Stimulated activated CD4-positive, alpha-beta T cell treated with anti-CD3 and anti-CD28 coated beads, Interleukin-15, amount 100 ng/mL, for 48 hours (primary cell): ENCODE measurements at regions not wholly inside any gene's neighbourhood (a gene's known extent, or its start where the extent isn't known, plus 50 kb on each side); places are given as distances from the start of the nearest gene placed in this dataset.

ENCODE experiments used
- DNase-seq, 2 donors: peaks; one replicate each; pipeline ENCODE4 v3.0.0-alpha.2; 2020; ENCODE audit warnings: low read depth in 2 of 2

- DNase-seq = no peak
Observed at GRCh38 chr13:109521719-109522118, 264.7 kb downstream of the IRS2 start.

DNA sequence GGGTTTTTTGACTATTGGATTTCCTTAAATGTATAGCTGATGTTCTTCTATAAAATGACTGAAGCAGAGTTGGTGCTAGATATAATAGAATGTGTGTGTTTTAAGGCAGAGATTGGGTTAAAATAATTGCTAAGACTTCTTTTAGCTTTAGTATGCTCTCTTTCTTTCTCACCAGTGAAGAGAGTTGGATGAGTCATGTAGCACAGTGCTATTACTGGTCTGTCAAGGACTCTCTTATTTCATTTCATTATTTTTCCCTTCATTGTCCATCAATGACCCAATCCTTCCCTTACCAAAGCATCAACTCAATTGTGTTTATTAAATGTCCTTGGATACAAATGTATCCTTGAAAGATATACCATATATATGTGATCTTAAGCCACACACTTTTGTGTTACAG, 268.9 kb downstream of the IRS2 start:
- no peak for DNase-seq

- no peak for DNase-seq
Observed at GRCh38 chr13:109516186-109516585, 270.2 kb downstream of the IRS2 start.

DNA sequence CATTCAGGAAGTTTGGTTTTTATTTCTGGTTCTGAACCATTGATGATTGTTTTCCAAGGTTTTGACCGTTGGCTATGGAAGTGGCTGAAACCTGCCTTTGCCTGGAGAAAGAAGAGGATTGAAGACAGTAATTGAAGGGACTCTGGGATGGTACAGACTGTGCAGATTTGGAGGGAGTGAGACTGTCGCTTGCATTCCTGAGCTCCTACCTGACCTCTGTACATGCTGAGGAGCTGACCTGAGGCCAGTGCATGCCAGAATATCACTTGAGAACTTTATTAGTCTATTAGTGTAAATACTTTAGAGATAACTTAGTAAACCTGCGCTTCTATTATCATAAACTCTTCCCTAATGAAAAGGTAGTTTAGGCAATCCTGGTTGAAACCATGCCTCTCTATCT, 276.4 kb downstream of the IRS2 start:
- no peak for DNase-seq

GRCh38 chr13:109509154-109509900, 277.1 kb downstream of the IRS2 start:
- no peak for DNase-seq

DNA sequence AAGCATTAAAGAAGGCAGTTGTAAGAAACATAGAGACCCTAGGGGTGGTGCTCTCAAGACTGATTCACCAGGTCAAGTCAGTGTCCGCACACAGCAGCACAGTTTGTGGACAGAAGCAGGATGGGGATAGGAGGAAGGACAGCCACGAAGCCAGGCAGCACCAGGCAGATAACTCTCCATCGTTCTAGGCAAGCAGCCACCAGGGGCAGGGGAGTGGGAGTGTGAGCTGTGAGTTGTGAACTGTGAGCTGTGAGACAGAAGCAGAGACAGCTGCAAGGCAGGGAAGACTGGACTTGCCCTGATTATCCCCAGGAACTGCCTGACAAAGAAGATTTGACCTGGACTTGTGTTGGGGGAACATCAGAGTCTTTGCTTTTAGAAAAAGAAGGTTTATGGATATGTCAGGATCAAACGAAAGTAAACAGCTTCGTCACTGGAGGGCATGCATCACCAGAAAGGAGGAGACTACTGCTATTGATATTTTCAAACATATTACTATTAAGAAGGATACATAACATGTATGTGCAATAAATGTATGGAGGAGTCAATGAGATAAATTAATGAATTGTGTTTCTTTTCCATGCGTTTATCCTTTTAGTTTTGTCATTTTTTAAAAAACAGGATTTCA, 286.1 kb downstream of the IRS2 start:
- DNase-seq = no peak

DNA sequence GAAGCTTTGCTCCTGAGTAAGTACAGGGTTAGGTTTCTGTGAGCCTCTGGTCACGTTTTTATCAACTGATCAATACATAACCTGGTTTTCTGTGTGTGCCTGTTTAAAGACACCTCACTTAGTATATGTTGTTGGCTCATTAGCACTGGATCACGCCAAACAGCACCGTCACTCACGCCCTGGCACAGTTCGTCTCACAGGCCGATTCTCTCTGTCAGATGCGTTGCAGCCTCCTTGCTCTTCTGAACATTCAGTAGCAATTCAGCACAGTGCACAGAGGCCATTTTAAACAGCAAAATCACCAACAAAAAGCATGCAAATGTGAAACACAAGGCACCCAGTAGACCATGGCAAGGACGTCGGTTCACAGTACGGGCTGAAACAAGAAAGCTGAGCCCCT, 288.5 kb downstream of the IRS2 start:
- no peak for DNase-seq

GRCh38 chr13:109496216-109496615, 290.2 kb downstream of the IRS2 start:
- DNase-seq = no peak

- DNase-seq = no peak
Observed at GRCh38 chr13:109494925-109495369, 291.4 kb downstream of the IRS2 start.

DNA sequence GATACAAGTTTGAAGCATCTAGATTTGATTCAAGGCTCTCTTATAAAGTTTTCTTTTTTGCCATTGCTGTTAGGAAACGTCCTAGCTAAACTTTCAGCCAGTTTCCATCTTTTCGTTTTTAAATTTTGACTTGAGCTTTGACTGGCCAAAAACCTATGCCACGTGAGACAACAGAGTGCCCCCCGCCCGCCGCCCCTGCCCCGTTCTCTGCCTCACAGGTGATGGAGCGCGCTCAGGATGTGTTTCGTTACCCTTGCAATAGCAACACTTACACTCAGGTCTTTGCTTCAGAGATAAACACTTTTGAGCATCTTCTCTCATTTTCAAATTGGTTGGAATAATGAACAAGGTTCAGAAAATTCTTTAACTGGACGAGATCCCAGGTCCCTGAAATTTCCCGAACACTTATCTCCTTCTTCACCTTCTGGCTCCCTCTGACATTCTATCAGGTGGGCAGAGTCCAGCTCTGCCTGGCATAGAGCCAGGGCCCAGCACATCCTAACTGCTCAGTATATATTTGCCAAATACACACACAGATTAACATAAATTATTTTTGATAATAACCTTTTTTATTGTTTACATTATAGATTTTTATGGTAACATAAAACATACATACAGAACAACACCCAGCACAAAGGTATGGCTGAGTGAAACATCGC, 301.1 kb downstream of the IRS2 start:
- DNase-seq = no peak

GRCh38 chr13:109483284-109483683, 303.1 kb downstream of the IRS2 start:
- DNase-seq = no peak

DNA sequence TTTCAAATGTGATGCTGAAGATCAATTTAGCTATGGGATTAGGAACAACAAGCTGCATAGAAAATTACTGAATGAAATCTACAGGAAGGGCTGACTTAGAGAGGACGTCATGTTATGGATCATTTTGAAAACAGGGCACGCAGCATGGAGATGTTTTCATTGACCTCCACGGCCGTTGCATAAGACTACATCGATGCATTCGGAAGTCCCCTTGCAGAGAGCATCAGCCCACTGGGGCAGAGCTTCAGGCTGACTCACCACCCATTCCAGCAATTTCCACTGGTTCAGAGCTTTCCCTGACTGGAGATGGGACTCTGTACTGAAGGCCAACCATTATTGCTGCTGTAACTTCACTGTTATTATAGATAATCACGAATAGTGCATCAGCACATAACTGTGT, 305.3 kb downstream of the IRS2 start:
- no peak for DNase-seq

- DNase-seq = no peak
Observed at GRCh38 chr13:109480011-109480955, 306.1 kb downstream of the IRS2 start.

DNA sequence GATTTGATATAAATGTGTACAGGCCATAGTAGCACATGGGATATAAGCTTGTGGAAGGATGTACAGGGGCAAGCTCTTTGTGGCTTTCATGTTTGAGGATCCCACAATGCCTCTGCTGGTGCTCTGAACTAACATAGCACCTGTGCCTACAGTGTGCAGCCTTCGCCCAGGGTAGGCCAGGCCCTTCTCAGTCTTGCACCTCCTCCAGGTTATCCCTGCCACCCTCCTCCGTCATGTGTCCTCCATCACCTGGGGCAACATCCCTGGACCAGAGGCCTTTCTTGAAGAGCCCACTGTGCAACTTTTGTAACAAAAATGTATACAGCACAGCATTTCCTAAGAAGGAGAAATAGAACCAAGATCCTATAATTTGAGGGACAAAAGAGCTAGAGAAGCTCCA, 306.8 kb downstream of the IRS2 start:
- no peak for DNase-seq

- no peak for DNase-seq
Observed at GRCh38 chr13:109476001-109476400, 310.4 kb downstream of the IRS2 start.

DNA sequence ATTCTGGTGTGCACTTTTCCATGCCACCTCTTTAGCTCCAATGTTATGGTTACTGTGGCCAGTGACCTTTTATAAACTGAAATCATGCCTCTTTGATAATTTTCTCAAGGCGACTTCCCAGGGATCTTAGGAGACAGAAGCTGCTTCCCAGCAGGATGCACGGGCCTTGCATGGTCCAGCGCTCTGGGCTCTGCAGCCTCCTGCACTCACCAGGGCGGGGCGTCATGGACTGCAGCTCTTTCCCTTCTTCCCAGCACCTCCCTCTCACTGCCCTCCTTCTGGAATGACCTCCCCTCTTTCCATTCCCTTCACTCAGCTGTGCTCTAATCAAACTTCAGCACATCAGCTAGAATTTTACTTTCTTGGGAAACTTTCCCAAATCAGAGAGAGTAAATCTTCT, 318.3 kb downstream of the IRS2 start:
- DNase-seq = no peak

GRCh38 chr13:109465148-109465547, 321.2 kb downstream of the IRS2 start:
- no peak for DNase-seq

DNA sequence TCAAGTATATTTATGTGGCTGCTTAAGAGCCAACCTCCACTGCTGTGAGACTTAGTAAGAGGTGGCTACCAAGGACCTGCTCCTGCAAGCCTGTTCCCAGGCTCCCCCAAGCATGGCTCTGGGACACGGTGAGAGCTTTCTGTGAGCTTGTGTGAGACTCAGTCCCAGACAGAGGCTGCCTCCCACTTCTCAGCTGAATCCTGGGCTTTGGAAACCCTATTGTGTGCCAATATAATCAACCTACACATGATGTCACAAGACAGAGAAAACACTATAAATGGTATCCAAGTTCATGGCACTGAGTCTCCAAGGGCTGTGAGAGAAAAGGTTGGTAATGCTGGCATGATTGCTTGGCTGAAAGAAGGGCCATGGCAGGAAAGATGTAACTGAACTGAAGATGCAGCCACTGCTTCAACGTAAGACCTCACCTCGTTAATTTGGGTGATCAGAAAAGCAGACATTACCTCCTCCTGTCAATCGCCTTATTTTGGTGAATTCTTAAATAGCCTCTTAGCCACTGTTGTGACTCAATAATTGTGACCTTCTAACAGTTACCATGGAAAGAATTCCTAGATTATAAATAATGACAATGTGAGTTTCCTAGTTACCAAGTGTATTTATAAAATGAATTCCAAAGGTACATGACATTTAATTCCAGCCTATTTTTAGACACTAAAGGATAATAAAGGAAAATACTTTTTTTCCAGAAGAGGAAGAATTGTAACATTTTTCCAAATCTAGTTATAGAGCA, 332.0 kb downstream of the IRS2 start:
- DNase-seq = no peak

GRCh38 chr13:109451726-109452125, 334.7 kb downstream of the IRS2 start:
- DNase-seq = no peak

DNA sequence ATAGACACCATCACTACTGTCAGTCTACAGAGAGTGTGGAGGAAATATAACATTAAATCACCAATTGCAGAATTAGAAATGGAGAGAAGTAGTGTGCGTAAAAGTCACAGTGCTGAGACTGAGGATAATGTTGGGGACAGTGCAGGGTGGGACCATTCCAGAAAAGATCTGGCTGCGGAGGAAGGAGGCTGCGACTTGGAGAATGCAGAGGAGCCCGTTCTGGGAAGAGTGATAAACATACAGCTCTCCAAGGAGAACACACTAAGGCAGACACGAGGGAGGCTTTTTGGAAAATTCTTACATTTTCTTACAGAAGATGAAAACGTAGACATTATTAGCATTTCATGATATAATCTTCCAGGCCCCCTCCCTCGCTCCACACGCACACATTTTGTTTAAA, 337.8 kb downstream of the IRS2 start:
- DNase-seq = no peak

GRCh38 chr13:109447667-109448066, 338.7 kb downstream of the IRS2 start:
- DNase-seq = no peak
